A549 (cell line): ENCODE measurements at regions not wholly inside any gene's neighbourhood (a gene's known extent, or its start where the extent isn't known, plus 50 kb on each side); places are given as distances from the start of the nearest gene placed in this dataset.

Experiments
- ATAC-seq, 2 experiments: fragments of 200-7000 bp in 1 of 2; fragments of >200 bp in 1 of 2; cut with Nextera tagmentation in 1 of 2; cut with Tn5 transposase in 1 of 2; 3 replicates each; pipeline versions ENCODE4 v1.8.0 to v1.9.1; 2018 to 2020; ENCODE audit warnings: mild to moderate bottlenecking in 1 of 2, moderate library complexity in 1 of 2
- CTCF ChIA-PET: fragments of 300-600 bp; sonication (Branson Sonifier 250); formaldehyde crosslinking; extraction: SDS; loops from one replicate; lab custom pipeline; 2021; ENCODE audit warnings: antibody characterized with exemption, inconsistent platforms; lab: Yijun Ruan, JAX
- POLR2A ChIA-PET: fragments of 350-600 bp; formaldehyde crosslinking; extraction: SDS; loops from one replicate; lab custom pipeline; 2021; ENCODE audit warnings: antibody characterized with exemption, inconsistent platforms; lab: Yijun Ruan, JAX
- DNase-seq, 2 experiments: peaks; one replicate each; pipeline versions ENCODE4 v3.0.0 to v3.0.0-alpha.2; 2011 to 2016; ENCODE audit warnings: low read depth in 1 of 2, low spot score in 1 of 2
- FAIRE-seq: peaks from 2 replicates; lab custom pipeline; 2011; peaks lifted over from hg19 to GRCh38; lab: Jason Lieb, UNC
- H3K27ac ChIP-seq, 2 experiments: fragments of >200 bp; sonication (Bioruptor Twin); formaldehyde crosslinking; 3 replicates each; pipeline ENCODE4 v1.5.1; 2016 to 2017
- H3K4me1 ChIP-seq: fragments of >200 bp; sonication (Bioruptor Twin); formaldehyde crosslinking; 3 replicates; pipeline ENCODE4 v1.6.1; 2016
- H3K4me2 ChIP-seq: fragments of >200 bp; sonication (Bioruptor Twin); formaldehyde crosslinking; 3 replicates; pipeline ENCODE4 v1.6.1; 2016
- H3K4me3 ChIP-seq: fragments of >200 bp; sonication (Bioruptor Twin); formaldehyde crosslinking; 3 replicates; pipeline ENCODE4 v1.5.1; 2016
- H3K9me3 ChIP-seq: fragments of >200 bp; sonication (Bioruptor Twin); formaldehyde crosslinking; 3 replicates; pipeline ENCODE4 v1.6.1; 2016
- BHLHE40 ChIP-seq: IDR thresholded peaks from 2 replicates; pipeline ENCODE4 v1.6.1; 2012; ENCODE audit warnings: low read depth, low read length, inconsistent platforms
- CBX2 ChIP-seq: fragments of 200-600 bp; sonication (generic); IDR thresholded peaks from 2 replicates; pipeline ENCODE4 v1.6.1; 2016; ENCODE audit warnings: low read depth, mild to moderate bottlenecking, borderline replicate concordance
- EHF ChIP-seq: fragments of 250-450 bp; sonication (Bioruptor Pico); IDR thresholded peaks from 2 replicates; pipeline ENCODE4 v1.5.0; 2020; ENCODE audit warnings: mild to moderate bottlenecking
- EHMT2 ChIP-seq: fragments of 200-600 bp; sonication (generic); IDR thresholded peaks from 2 replicates; pipeline ENCODE4 v1.6.1; 2016; ENCODE audit warnings: antibody characterized with exemption, low read depth, mild to moderate bottlenecking, moderate library complexity
- ESRRA ChIP-seq: fragments of 150-350 bp; IDR thresholded peaks from 2 replicates; pipeline ENCODE4 v1.6.1; 2014; ENCODE audit warnings: mild to moderate bottlenecking, low read length, borderline replicate concordance
- FOXS1 ChIP-seq: fragments of 250-450 bp; sonication (Bioruptor Pico); IDR thresholded peaks from 2 replicates; pipeline ENCODE4 v1.5.0; 2020; ENCODE audit warnings: mild to moderate bottlenecking, moderate library complexity
- GATA3 ChIP-seq: IDR thresholded peaks from 2 replicates; pipeline ENCODE4 v1.6.1; 2012; ENCODE audit warnings: borderline replicate concordance
- HDAC2 ChIP-seq: fragments of 200-600 bp; sonication (generic); IDR thresholded peaks from 2 replicates; pipeline ENCODE4 v1.6.1; 2016
- HEYL ChIP-seq: fragments of 250-450 bp; sonication (Bioruptor Pico); IDR thresholded peaks from 2 replicates; pipeline ENCODE4 v1.8.0; 2021; ENCODE audit warnings: mild to moderate bottlenecking, moderate library complexity
- HOXA7 ChIP-seq: fragments of 250-450 bp; sonication (Bioruptor Pico); IDR thresholded peaks from 2 replicates; pipeline ENCODE4 v1.5.0; 2020; ENCODE audit warnings: mild to moderate bottlenecking, moderate library complexity
- HOXB5 ChIP-seq: fragments of 250-450 bp; sonication (Bioruptor Pico); IDR thresholded peaks from 2 replicates; pipeline ENCODE4 v1.5.0; 2020; ENCODE audit warnings: mild to moderate bottlenecking, moderate library complexity
- JUN ChIP-seq, 2 experiments: fragments of >200 bp; sonication (Bioruptor Twin); formaldehyde crosslinking; IDR thresholded peaks; 2 replicates in 1 of 2; 3 replicates in 1 of 2; pipeline ENCODE4 v1.6.1; 2016 to 2017
- MAFK ChIP-seq: fragments of 450-650 bp; IDR thresholded peaks from 2 replicates; pipeline ENCODE4 v1.6.1; 2014; ENCODE audit not compliant: partially characterized antibody
- RFX5 ChIP-seq: fragments of 450-650 bp; IDR thresholded peaks from 2 replicates; pipeline ENCODE4 v1.7.1; 2014; ENCODE audit warnings: antibody characterized with exemption, mild to moderate bottlenecking, moderate library complexity
- SMC3 ChIP-seq: fragments of >200 bp; sonication (Bioruptor Twin); formaldehyde crosslinking; IDR thresholded peaks from 3 replicates; pipeline ENCODE4 v1.6.1; 2018; ENCODE audit warnings: inconsistent platforms
- SREBF2 ChIP-seq: fragments of 450-650 bp; IDR thresholded peaks from 2 replicates; pipeline ENCODE4 v1.6.1; 2014; ENCODE audit warnings: mild to moderate bottlenecking, moderate library complexity
- ZFP36 ChIP-seq: fragments of 450-650 bp; IDR thresholded peaks from 2 replicates; pipeline ENCODE4 v1.6.1; 2014; ENCODE audit warnings: borderline replicate concordance; ENCODE audit not compliant: partially characterized antibody
- WGBS: methylation state at CpG from one replicate; pipeline ENCODE4 v1.1.6; 2017; ENCODE audit errors: missing lambda C conversion rate; 5-methylcytosine and 5-hydroxymethylcytosine counted together
- TF ChIP-seq, protein P1 (sequence below): fragments of >200 bp; sonication (Bioruptor Twin); formaldehyde crosslinking; IDR thresholded peaks from 2 replicates; pipeline ENCODE4 v1.6.1; 2016
- TF ChIP-seq, protein P2 (sequence below): fragments of 250-450 bp; sonication (Bioruptor Pico); IDR thresholded peaks from 2 replicates; pipeline ENCODE4 v1.5.0; 2021; ENCODE audit warnings: mild to moderate bottlenecking, moderate library complexity, borderline replicate concordance
- TF ChIP-seq, protein P3 (sequence below): fragments of 150-350 bp; IDR thresholded peaks from 2 replicates; pipeline ENCODE4 v1.6.1; 2014; ENCODE audit warnings: low read depth, mild to moderate bottlenecking, low read length

DNA sequence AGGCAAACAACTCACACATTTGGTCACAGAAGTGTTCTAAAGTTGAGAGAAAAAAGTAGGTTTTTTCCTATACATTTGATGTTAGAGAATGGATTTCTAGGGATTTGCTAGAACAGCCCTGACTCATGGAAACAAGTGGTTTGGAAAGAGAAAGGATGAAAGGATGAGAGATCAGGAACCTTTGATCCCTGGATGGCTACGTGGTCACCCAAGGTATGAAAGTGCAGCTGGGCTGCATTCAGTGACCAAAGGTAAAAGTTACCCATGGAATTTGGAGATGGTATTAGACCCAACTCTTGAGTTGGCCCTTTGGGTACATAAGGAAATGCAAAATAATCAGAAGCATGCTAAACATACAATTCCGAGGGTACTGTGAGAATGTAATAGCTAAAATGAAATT, 61.3 kb upstream of the SPIN1 start:
- ChIA-PET CTCF (no interaction called here), POLR2A (no interaction called here)
- Histone ChIP-seq H3K4me1 (no peaks in the 10 kb centered on the region), H3K4me2 (no peak overlapping the region), H3K9me3 (no peaks in the 10 kb centered on the region), H3K4me3 (no peak overlapping the region), H3K27ac (no peak overlapping the region)
- no peak for DNase-seq
- FAIRE-seq: no peak
- ATAC-seq: no peak
- no peak for TF ChIP-seq FOXS1
- no peak for TF ChIP-seq GATA3
- no peak for TF ChIP-seq JUN (IDR thresholded peaks at IDR 0.05)
- TF ChIP-seq, protein P1, sequence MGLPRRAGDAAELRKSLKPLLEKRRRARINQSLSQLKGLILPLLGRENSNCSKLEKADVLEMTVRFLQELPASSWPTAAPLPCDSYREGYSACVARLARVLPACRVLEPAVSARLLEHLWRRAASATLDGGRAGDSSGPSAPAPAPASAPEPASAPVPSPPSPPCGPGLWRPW: no peak
- TF ChIP-seq RFX5: no peak
- TF ChIP-seq SREBF2: no peak
- no peak for TF ChIP-seq ZFP36
- no peak for TF ChIP-seq SMC3
- TF ChIP-seq, protein P2, sequence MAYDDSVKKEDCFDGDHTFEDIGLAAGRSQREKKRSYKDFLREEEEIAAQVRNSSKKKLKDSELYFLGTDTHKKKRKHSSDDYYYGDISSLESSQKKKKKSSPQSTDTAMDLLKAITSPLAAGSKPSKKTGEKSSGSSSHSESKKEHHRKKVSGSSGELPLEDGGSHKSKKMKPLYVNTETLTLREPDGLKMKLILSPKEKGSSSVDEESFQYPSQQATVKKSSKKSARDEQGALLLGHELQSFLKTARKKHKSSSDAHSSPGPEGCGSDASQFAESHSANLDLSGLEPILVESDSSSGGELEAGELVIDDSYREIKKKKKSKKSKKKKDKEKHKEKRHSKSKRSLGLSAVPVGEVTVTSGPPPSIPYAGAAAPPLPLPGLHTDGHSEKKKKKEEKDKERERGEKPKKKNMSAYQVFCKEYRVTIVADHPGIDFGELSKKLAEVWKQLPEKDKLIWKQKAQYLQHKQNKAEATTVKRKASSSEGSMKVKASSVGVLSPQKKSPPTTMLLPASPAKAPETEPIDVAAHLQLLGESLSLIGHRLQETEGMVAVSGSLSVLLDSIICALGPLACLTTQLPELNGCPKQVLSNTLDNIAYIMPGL (CRISPR knock-in tag): no peak
- TF ChIP-seq, protein P3, sequence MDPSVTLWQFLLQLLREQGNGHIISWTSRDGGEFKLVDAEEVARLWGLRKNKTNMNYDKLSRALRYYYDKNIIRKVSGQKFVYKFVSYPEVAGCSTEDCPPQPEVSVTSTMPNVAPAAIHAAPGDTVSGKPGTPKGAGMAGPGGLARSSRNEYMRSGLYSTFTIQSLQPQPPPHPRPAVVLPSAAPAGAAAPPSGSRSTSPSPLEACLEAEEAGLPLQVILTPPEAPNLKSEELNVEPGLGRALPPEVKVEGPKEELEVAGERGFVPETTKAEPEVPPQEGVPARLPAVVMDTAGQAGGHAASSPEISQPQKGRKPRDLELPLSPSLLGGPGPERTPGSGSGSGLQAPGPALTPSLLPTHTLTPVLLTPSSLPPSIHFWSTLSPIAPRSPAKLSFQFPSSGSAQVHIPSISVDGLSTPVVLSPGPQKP: no peak
- TF ChIP-seq ESRRA: no peak
- no peak for TF ChIP-seq HOXA7 (CRISPR knock-in tag)
- no peak for TF ChIP-seq MAFK
- no peak for TF ChIP-seq HOXB5
- no peak for TF ChIP-seq HDAC2
- WGBS: 45% methylated on average over 2 of the region's 2 CpGs

DNA sequence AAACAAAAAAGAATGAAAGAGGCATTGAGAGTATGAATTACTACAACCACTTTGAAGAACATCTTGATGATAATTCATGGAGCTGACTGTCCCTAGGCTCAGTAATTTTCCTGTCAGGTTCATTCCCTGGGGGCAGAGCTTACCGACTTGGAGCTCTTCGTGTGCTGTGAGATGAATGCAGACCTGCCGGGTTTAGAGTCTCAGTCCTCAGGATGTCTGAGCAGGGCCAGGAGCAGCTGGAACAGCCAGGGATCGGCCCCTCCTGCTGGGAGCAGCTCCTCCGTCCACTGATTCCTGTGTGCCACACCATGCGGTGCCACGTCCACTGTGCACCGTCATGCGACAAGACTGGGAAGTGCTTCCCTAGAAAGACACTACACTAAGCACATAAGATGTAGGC, 62.2 kb upstream of the SPIN1 start:
- FAIRE-seq (no peak), ATAC-seq (no peak)
- Histone ChIP-seq H3K9me3 (no peaks in the 10 kb centered on the region), H3K4me1 (no peaks in the 10 kb centered on the region)
- TF ChIP-seq HEYL (CRISPR knock-in tag): no peak
- TF ChIP-seq, all 56 proteins: peak for 0
- DNase-seq: no peak
- H3K27ac ChIP-seq: no peak overlapping the region
- ChIA-PET POLR2A (no interaction called here), CTCF (interaction anchor here (0.7 kb wide), 1 partner anchor 385 kb away, joined by 5 read pairs; no protein-coding TSS in a partner anchor)
- WGBS: 86% methylated on average over 9 of the region's 9 CpGs
- H3K4me3 ChIP-seq: no peak overlapping the region
- H3K4me2 ChIP-seq: no peak overlapping the region

DNA sequence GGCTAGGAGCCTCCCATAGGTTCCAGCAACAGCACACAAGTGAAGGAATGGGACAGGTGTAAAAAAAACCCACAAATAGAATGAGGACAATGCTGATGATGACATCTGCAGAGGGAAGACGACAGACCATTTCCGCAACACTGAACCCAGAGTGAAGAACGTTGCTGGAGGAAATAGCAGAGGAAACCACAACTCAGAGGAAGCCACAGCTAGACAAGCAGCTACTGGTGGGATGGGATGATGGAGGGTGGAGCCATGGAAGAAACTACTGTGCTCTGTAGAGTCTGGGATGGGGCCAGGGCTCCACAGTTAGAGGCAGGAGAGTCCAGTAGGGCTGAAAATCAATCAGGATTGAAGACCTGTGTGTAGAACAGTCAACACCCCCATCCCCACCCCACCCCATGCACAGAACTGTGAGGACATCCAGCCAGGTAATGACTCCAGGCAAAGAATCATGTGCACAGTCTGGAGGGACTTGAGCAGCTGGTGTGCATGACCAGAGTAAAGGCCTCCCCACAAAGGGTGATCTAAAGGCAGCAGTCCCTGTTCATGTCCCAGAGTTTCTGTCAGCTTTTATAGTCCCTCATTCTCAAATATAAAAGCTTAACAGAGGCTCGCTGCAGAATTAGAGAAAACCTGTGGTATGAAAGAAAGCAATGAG, 65.2 kb upstream of the SPIN1 start:
- no peak overlapping the region for H3K4me2 ChIP-seq
- DNase-seq: no peak
- H3K4me3 ChIP-seq: no peak overlapping the region
- no peak for ATAC-seq
- no peak for FAIRE-seq
- H3K27ac ChIP-seq: no peak overlapping the region
- CTCF ChIA-PET: no interaction called here
- H3K9me3 ChIP-seq: no peaks in the 10 kb centered on the region
- WGBS: 68% methylated on average over 4 of the region's 4 CpGs
- TF ChIP-seq SMC3: no peak
- no peak for TF ChIP-seq BHLHE40
- no peak for TF ChIP-seq EHF (CRISPR knock-in tag)
- TF ChIP-seq CBX2: no peak
- TF ChIP-seq EHMT2: no peak
- no peak for TF ChIP-seq RFX5
- TF ChIP-seq, all 56 proteins: peak for 0
- no peaks in the 10 kb centered on the region for H3K4me1 ChIP-seq
- POLR2A ChIA-PET: no interaction called here
